ENCODE measurements at regions not wholly inside any gene's neighbourhood (a gene's known extent, or its start where the extent isn't known, plus 50 kb on each side); places are given as distances from the start of the nearest gene placed in this dataset.
"Not testable (repeated sequence)": the region's sequence is repeated elsewhere in the genome, so short reads cannot be mapped to it uniquely, and the experiment has no call there.

- Mint-ChIP-seq H3K36me3 (no peaks in the 10 kb centered on the region), H3K4me3 (no peak overlapping the region), H3K27ac (no peak overlapping the region), H3K4me1 (no peaks in the 10 kb centered on the region), H3K27me3 (no peaks in the 10 kb centered on the region), H3K9me3 (peaks cover 3% of the 10 kb centered on the region)
- no peak for DNase-seq
Measured at GRCh38 chr11:114925591-114925990, 247.3 kb downstream of the NXPE2 start.

- Mint-ChIP-seq H3K27me3 (peaks cover 5% of the 10 kb centered on the region), H3K9me3 (peaks cover 9% of the 10 kb centered on the region), H3K4me3 (no peak overlapping the region), H3K4me1 (no peaks in the 10 kb centered on the region), H3K27ac (no peak overlapping the region), H3K36me3 (no peaks in the 10 kb centered on the region)
- DNase-seq: no peak
Measured at GRCh38 chr11:114928260-114928870, 250.0 kb downstream of the NXPE2 start.

- Mint-ChIP-seq H3K4me3 (no peak overlapping the region), H3K27ac (no peak overlapping the region), H3K36me3 (no peaks in the 10 kb centered on the region), H3K4me1 (no peaks in the 10 kb centered on the region), H3K9me3 (peaks cover 9% of the 10 kb centered on the region), H3K27me3 (peaks cover 5% of the 10 kb centered on the region)
- DNase-seq: no peak
Measured at GRCh38 chr11:114929351-114930000, 251.1 kb downstream of the NXPE2 start.

- H3K9me3 Mint-ChIP-seq: peaks cover 9% of the 10 kb centered on the region
- H3K27me3 Mint-ChIP-seq: peaks cover 6% of the 10 kb centered on the region
- no peak overlapping the region for H3K27ac Mint-ChIP-seq
- no peak overlapping the region for H3K4me3 Mint-ChIP-seq
- DNase-seq: no peak
- no peaks in the 10 kb centered on the region for H3K4me1 Mint-ChIP-seq
- no peaks in the 10 kb centered on the region for H3K36me3 Mint-ChIP-seq
Measured at GRCh38 chr11:114938799-114939198, 260.5 kb downstream of the NXPE2 start.

GRCh38 chr11:114942207-114942606 is 263.9 kb downstream of the NXPE2 start:
- no peak overlapping the region for H3K4me3 Mint-ChIP-seq
- H3K27me3 Mint-ChIP-seq: peaks cover 6% of the 10 kb centered on the region
- peaks cover 9% of the 10 kb centered on the region for H3K9me3 Mint-ChIP-seq
- H3K4me1 Mint-ChIP-seq: no peaks in the 10 kb centered on the region
- no peak for DNase-seq
- H3K27ac Mint-ChIP-seq: no peak overlapping the region
- no peaks in the 10 kb centered on the region for H3K36me3 Mint-ChIP-seq

GRCh38 chr11:114949614-114950351 is 271.5 kb downstream of the NXPE2 start:
- Mint-ChIP-seq H3K4me3 (no peak overlapping the region), H3K4me1 (no peaks in the 10 kb centered on the region), H3K27me3 (peaks cover 9% of the 10 kb centered on the region), H3K27ac (no peak overlapping the region), H3K36me3 (no peaks in the 10 kb centered on the region), H3K9me3 (peaks cover 1% of the 10 kb centered on the region)
- no peak for DNase-seq

- H3K4me3 Mint-ChIP-seq: no peak overlapping the region
- no peaks in the 10 kb centered on the region for H3K36me3 Mint-ChIP-seq
- no peak overlapping the region for H3K27ac Mint-ChIP-seq
- H3K4me1 Mint-ChIP-seq: no peaks in the 10 kb centered on the region
- DNase-seq: no peak
- H3K27me3 Mint-ChIP-seq: peaks cover 9% of the 10 kb centered on the region
- peaks cover 1% of the 10 kb centered on the region for H3K9me3 Mint-ChIP-seq
Measured at GRCh38 chr11:114953039-114953438, 274.7 kb downstream of the NXPE2 start.

- Mint-ChIP-seq H3K4me3 (no peak overlapping the region), H3K36me3 (no peaks in the 10 kb centered on the region), H3K4me1 (no peaks in the 10 kb centered on the region), H3K27me3 (peaks cover 4% of the 10 kb centered on the region), H3K27ac (no peak overlapping the region), H3K9me3 (no peaks in the 10 kb centered on the region)
- no peak for DNase-seq
Measured at GRCh38 chr11:114955923-114956322, 277.6 kb downstream of the NXPE2 start.

GRCh38 chr11:114956566-114956965 is 278.2 kb downstream of the NXPE2 start:
- Mint-ChIP-seq H3K27ac (no peak overlapping the region), H3K36me3 (no peaks in the 10 kb centered on the region), H3K4me1 (no peaks in the 10 kb centered on the region), H3K9me3 (no peaks in the 10 kb centered on the region), H3K27me3 (peaks cover 4% of the 10 kb centered on the region), H3K4me3 (no peak overlapping the region)
- DNase-seq: no peak

GRCh38 chr11:114959953-114960505 is 281.7 kb downstream of the NXPE2 start:
- Mint-ChIP-seq H3K36me3 (no peaks in the 10 kb centered on the region), H3K4me3 (no peak overlapping the region), H3K4me1 (no peaks in the 10 kb centered on the region), H3K27me3 (peaks cover 4% of the 10 kb centered on the region), H3K27ac (no peak overlapping the region), H3K9me3 (no peaks in the 10 kb centered on the region)
- no peak for DNase-seq

GRCh38 chr11:114960819-114961218 is 282.5 kb downstream of the NXPE2 start:
- not testable (repeated sequence) for H3K9me3 Mint-ChIP-seq, H3K4me1 Mint-ChIP-seq, DNase-seq, H3K27me3 Mint-ChIP-seq, H3K4me3 Mint-ChIP-seq, H3K27ac Mint-ChIP-seq, H3K36me3 Mint-ChIP-seq

GRCh38 chr11:114964676-114965214 is 286.4 kb downstream of the NXPE2 start:
- no peak for DNase-seq
- Mint-ChIP-seq H3K4me3 (no peak overlapping the region), H3K4me1 (no peaks in the 10 kb centered on the region), H3K36me3 (no peaks in the 10 kb centered on the region), H3K9me3 (no peaks in the 10 kb centered on the region), H3K27me3 (no peaks in the 10 kb centered on the region), H3K27ac (no peak overlapping the region)

GRCh38 chr11:114970927-114971645 is 292.8 kb downstream of the NXPE2 start:
- Mint-ChIP-seq H3K27ac (no peak overlapping the region), H3K36me3 (no peaks in the 10 kb centered on the region), H3K9me3 (peaks cover 1% of the 10 kb centered on the region), H3K27me3 (no peaks in the 10 kb centered on the region), H3K4me3 (no peak overlapping the region), H3K4me1 (no peaks in the 10 kb centered on the region)
- no peak for DNase-seq

GRCh38 chr11:114972105-114972504 is 293.8 kb downstream of the NXPE2 start:
- H3K27me3 Mint-ChIP-seq: no peaks in the 10 kb centered on the region

GRCh38 chr11:114977651-114978050 is 299.3 kb downstream of the NXPE2 start:
- H3K36me3 Mint-ChIP-seq: no peaks in the 10 kb centered on the region
- no peaks in the 10 kb centered on the region for H3K27me3 Mint-ChIP-seq
- no peaks in the 10 kb centered on the region for H3K9me3 Mint-ChIP-seq
- H3K27ac Mint-ChIP-seq: no peak overlapping the region
- DNase-seq: no peak
- H3K4me3 Mint-ChIP-seq: no peak overlapping the region
- H3K4me1 Mint-ChIP-seq: no peaks in the 10 kb centered on the region

More at GRCh38 chr11:114972105-114972504, 293.8 kb downstream of the NXPE2 start:
- Mint-ChIP-seq H3K9me3 (peaks cover 1% of the 10 kb centered on the region), H3K4me1 (no peaks in the 10 kb centered on the region), H3K27ac (no peak overlapping the region), H3K4me3 (no peak overlapping the region), H3K36me3 (no peaks in the 10 kb centered on the region)
- DNase-seq: no peak
